Mammary epithelial cell (primary cell): ENCODE measurements at regions not wholly inside any gene's neighbourhood (a gene's known extent, or its start where the extent isn't known, plus 50 kb on each side); places are given as distances from the start of the nearest gene placed in this dataset.

Experiments
- CTCF ChIP-seq, 2 donors: IDR thresholded peaks in 1 of 2; conservative IDR thresholded peaks in 1 of 2; 2 replicates each; pipeline ENCODE4 v1.5.1; 2011 to 2012; ENCODE audit warnings: inconsistent platforms in 2 of 2, low read length in 2 of 2, mild to moderate bottlenecking in 2 of 2, control low read depth in 1 of 2, low read depth in 1 of 2; ENCODE audit not compliant: insufficient read depth in 1 of 2; ENCODE audit errors: extremely low read depth in 1 of 2
- EZH2 ChIP-seq: IDR thresholded peaks from 2 replicates; pipeline ENCODE4 v1.6.1; 2012; ENCODE audit warnings: low read length, inconsistent platforms, borderline replicate concordance

GRCh38 chr4:100026066-100026465, 76.0 kb upstream of the H2AZ1 start:
- no peak for TF ChIP-seq CTCF (conservative IDR thresholded peaks at IDR 0.05 in 1 of 2, IDR thresholded peaks at IDR 0.05 in 1 of 2; ENCODE audit: extremely low read depth in 1 of 2, insufficient read depth in 1 of 2, low read depth in 1 of 2, low read length in 2 of 2)
- TF ChIP-seq EZH2 = no peak
